Activated naive CD4-positive, alpha-beta T cell treated with anti-CD3 and anti-CD28 coated beads, Interleukin-2, amount 50 U/mL, for 24 hours (primary cell): ENCODE measurements at regions not wholly inside any gene's neighbourhood (a gene's known extent, or its start where the extent isn't known, plus 50 kb on each side); places are given as distances from the start of the nearest gene placed in this dataset.

Experiments
- H3K27ac Mint-ChIP-seq: one replicate; pipeline ENCODE4 v1.8.0; 2021; ENCODE audit warnings: mild to moderate bottlenecking, mixed read lengths
- H3K27me3 Mint-ChIP-seq: one replicate; pipeline ENCODE4 v1.8.0; 2021; ENCODE audit warnings: mixed read lengths
- H3K36me3 Mint-ChIP-seq: one replicate; pipeline ENCODE4 v1.8.0; 2021; ENCODE audit warnings: mixed read lengths
- H3K4me1 Mint-ChIP-seq: one replicate; pipeline ENCODE4 v1.8.0; 2021; ENCODE audit warnings: mixed read lengths
- H3K4me3 Mint-ChIP-seq: one replicate; pipeline ENCODE4 v1.8.0; 2021; ENCODE audit warnings: mild to moderate bottlenecking, mixed read lengths
- H3K9me3 Mint-ChIP-seq: one replicate; pipeline ENCODE4 v1.8.0; 2021; ENCODE audit warnings: mixed read lengths

DNA sequence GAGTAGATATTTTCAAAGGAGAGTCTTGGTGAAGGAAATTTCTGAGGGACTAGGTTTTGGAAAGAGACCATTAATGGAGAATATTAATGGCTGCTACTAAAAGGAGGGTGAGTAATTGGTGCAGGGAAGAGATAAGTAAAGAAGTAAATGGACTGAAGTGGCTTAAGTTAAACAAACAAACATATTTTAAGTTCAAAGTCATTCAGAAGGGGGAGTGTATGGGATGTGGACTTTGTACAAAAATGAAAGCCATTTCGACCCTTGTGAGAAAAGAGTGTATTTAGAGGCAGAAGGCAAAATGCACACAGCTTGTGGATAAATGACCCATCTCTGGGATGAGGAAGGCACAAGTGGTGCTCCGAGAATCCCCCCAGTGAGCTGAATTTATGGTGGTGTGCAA lies 171.7 kb downstream of the BACH1 start:
- no peaks in the 10 kb centered on the region for H3K9me3 Mint-ChIP-seq
- peaks cover 12% of the 10 kb centered on the region for H3K36me3 Mint-ChIP-seq
- H3K4me3 Mint-ChIP-seq: no peak overlapping the region
- no peaks in the 10 kb centered on the region for H3K4me1 Mint-ChIP-seq
- no peaks in the 10 kb centered on the region for H3K27me3 Mint-ChIP-seq
- no peak overlapping the region for H3K27ac Mint-ChIP-seq

- Mint-ChIP-seq H3K4me3 (no peak overlapping the region), H3K9me3 (no peaks in the 10 kb centered on the region), H3K27me3 (no peaks in the 10 kb centered on the region), H3K27ac (peak overlapping the region; percentile 71), H3K36me3 (peaks cover 7% of the 10 kb centered on the region), H3K4me1 (peaks cover 9% of the 10 kb centered on the region)
Measured at GRCh38 chr21:29473808-29474207, 175.1 kb downstream of the BACH1 start.

GRCh38 chr21:29475329-29475728 lies 176.6 kb downstream of the BACH1 start:
- Mint-ChIP-seq H3K27me3 (no peaks in the 10 kb centered on the region), H3K27ac (no peak overlapping the region), H3K4me1 (peaks cover 9% of the 10 kb centered on the region), H3K9me3 (no peaks in the 10 kb centered on the region), H3K36me3 (peaks cover 7% of the 10 kb centered on the region), H3K4me3 (no peak overlapping the region)

DNA sequence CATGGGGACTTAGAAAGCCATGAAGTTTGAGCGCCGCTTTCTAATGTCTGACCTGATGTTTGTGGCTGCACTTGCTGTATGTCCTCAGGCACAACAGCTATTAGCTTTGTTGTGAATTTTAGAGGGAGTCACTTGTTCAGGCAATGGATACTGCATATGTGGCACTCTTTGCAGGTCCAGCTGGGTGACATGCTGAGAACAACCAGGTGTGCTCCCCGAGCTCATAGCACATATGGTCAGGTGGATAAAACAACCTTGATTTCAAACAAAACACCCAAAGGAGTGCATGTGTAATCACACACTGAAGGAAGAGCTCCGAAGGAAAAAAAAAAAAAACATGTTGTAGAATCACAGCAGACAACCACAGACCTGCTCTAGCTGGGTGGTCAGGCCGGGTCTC lies 178.6 kb downstream of the BACH1 start:
- Mint-ChIP-seq H3K4me3 (no peak overlapping the region), H3K27me3 (no peaks in the 10 kb centered on the region), H3K9me3 (no peaks in the 10 kb centered on the region), H3K4me1 (peaks cover 9% of the 10 kb centered on the region), H3K36me3 (peaks cover 6% of the 10 kb centered on the region), H3K27ac (no peak overlapping the region)

DNA sequence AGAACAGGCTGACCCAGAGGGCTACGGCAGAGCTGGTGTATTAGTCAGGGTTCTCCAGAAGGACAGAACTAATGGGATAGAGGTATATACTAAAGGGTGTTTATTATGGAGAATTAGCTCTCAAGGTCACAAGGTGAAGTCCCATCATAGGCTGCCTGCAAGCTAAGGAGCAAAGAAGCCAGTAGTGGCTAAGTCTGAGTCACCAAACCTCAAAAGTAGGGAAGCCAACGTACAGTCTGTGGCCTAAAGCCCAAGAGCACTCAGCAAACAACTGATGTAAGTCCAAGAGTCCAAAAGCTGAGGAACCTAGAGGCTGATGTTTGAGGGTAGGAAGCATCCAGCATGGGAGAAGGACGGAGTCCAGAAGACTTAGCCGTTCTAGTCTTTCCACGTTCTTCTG lies 179.2 kb downstream of the BACH1 start:
- Mint-ChIP-seq H3K9me3 (no peaks in the 10 kb centered on the region), H3K27me3 (no peaks in the 10 kb centered on the region), H3K4me1 (peaks cover 9% of the 10 kb centered on the region), H3K4me3 (no peak overlapping the region), H3K27ac (no peak overlapping the region), H3K36me3 (peaks cover 9% of the 10 kb centered on the region)

DNA sequence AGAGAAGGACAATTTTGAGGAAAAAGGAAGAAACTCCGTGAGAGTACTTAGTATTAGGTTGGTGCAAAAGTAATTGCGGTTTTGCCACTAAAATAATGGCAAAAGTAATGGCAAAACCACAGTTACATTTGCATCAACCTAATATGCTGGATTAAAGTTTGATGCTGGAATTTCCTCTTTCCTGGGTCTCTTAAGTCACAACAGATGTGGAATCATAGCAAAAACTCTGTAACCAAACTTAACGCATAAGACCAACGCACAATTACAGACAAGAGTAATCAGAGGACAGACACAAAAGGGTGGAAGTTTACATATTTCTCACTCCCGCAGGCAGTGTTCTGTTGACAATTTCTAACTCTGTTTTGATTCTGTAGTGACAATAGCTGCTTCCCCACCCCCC lies 182.4 kb downstream of the BACH1 start:
- H3K4me1 Mint-ChIP-seq: peaks cover 9% of the 10 kb centered on the region
- no peak overlapping the region for H3K27ac Mint-ChIP-seq
- no peaks in the 10 kb centered on the region for H3K9me3 Mint-ChIP-seq
- peaks cover 10% of the 10 kb centered on the region for H3K36me3 Mint-ChIP-seq
- no peak overlapping the region for H3K4me3 Mint-ChIP-seq
- H3K27me3 Mint-ChIP-seq: no peaks in the 10 kb centered on the region

GRCh38 chr21:29481641-29482040 lies 182.9 kb downstream of the BACH1 start:
- Mint-ChIP-seq H3K36me3 (peaks cover 10% of the 10 kb centered on the region), H3K9me3 (no peaks in the 10 kb centered on the region), H3K27ac (no peak overlapping the region), H3K27me3 (no peaks in the 10 kb centered on the region), H3K4me3 (no peak overlapping the region), H3K4me1 (peaks cover 3% of the 10 kb centered on the region)

- Mint-ChIP-seq H3K4me1 (no peaks in the 10 kb centered on the region), H3K27me3 (no peaks in the 10 kb centered on the region), H3K9me3 (no peaks in the 10 kb centered on the region), H3K27ac (no peak overlapping the region), H3K36me3 (peaks cover 13% of the 10 kb centered on the region), H3K4me3 (no peak overlapping the region)
Measured at GRCh38 chr21:29486306-29486807, 187.6 kb downstream of the BACH1 start.
